Large intestine (tissue), 3 donors: ENCODE measurements at regions not wholly inside any gene's neighbourhood (a gene's known extent, or its start where the extent isn't known, plus 50 kb on each side); places are given as distances from the start of the nearest gene placed in this dataset.

Experiments
- DNase-seq, 2 donors: peaks; one replicate each; pipeline versions ENCODE4 v3.0.0 to v3.0.0-alpha.2; 2013
- H3K27ac ChIP-seq: one replicate; pipeline ENCODE4 v1.5.1; 2013; ENCODE audit warnings: low read length
- H3K27me3 ChIP-seq: 2 replicates; pipeline ENCODE4 v1.6.1; 2013; ENCODE audit warnings: low read length; ENCODE audit not compliant: control insufficient read depth, insufficient read depth
- H3K36me3 ChIP-seq: 2 replicates; pipeline ENCODE4 v1.6.1; 2013; ENCODE audit warnings: low read length; ENCODE audit not compliant: control insufficient read depth, insufficient read depth
- H3K4me1 ChIP-seq: one replicate; pipeline ENCODE4 v1.6.1; 2013; ENCODE audit warnings: low read length; ENCODE audit not compliant: control insufficient read depth, insufficient read depth
- H3K4me3 ChIP-seq: one replicate; pipeline ENCODE4 v1.5.1; 2013; ENCODE audit warnings: low read length
- H3K9me3 ChIP-seq: one replicate; pipeline ENCODE4 v1.6.1; 2013; ENCODE audit warnings: mild to moderate bottlenecking, low read depth, low read length, moderate library complexity; ENCODE audit not compliant: control insufficient read depth
- WGBS: methylation state at CpG from one replicate; pipeline ENCODE4 v1.1.5; 2013; ENCODE audit warnings: low lambda C conversion rate; ENCODE audit not compliant: insufficient coverage; 5-methylcytosine and 5-hydroxymethylcytosine counted together

DNA sequence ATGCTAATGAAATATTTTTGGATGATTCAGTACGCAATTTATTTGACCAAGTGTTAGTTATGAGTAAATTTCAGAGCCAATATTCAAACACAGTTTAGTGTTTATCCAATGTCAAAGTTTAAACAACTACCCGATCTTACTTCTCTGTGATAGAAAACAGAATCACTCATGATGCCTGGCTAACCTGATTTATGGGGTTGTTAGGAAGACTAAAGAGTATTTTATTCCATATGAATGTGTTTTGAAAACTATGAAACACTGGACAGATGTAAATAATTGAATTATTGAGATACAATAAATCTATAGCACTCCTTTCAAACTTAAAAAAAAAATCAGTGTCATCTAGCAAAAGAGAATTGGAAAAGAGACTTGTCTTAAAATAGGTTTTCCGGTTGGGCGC, 1181.8 kb downstream of the EFNB2 start:
- Histone ChIP-seq H3K4me1 (no peaks in the 10 kb centered on the region), H3K9me3 (no peaks in the 10 kb centered on the region), H3K27ac (no peak overlapping the region), H3K27me3 (no peaks in the 10 kb centered on the region), H3K4me3 (no peak overlapping the region), H3K36me3 (no peaks in the 10 kb centered on the region)
- no peak for DNase-seq
- 55% methylated on average over 2 of the region's 4 CpGs for WGBS

DNA sequence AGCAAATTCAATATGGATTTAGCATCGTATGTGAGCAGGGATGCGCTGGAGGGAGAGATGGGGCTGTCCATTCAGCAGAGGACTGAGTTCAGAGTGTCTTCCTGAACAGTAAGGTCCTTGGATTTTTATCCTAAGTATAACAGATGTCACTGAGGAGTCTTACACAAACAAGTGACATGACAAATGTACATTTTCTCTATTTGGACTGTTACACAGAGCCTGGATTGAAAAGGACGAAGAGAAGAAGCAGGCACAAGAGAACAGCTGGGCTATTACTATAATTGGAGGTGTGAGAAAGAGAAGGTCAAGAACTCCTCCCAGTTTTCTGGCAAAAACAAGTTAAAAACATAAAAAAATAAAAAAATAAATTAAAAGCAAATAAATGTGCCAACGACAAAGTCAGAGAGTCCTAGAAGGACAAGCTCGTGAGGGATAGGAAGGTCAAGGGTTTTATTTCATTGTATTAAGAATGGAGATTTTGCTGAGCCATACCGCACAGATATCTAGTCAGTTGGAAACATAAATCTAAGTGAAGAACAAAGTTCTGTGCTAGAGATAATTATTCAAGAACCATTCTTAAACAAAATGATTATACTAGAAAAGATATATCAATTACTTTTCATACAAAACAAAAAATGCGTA, 1186.3 kb downstream of the EFNB2 start:
- no peaks in the 10 kb centered on the region for H3K36me3 ChIP-seq
- H3K27ac ChIP-seq, result no peak overlapping the region
- H3K4me1 ChIP-seq, result no peaks in the 10 kb centered on the region
- no peaks in the 10 kb centered on the region for H3K27me3 ChIP-seq
- no peaks in the 10 kb centered on the region for H3K9me3 ChIP-seq
- DNase-seq, result no peak
- no peak overlapping the region for H3K4me3 ChIP-seq
- WGBS, result 79% methylated on average over 3 of the region's 7 CpGs

DNA sequence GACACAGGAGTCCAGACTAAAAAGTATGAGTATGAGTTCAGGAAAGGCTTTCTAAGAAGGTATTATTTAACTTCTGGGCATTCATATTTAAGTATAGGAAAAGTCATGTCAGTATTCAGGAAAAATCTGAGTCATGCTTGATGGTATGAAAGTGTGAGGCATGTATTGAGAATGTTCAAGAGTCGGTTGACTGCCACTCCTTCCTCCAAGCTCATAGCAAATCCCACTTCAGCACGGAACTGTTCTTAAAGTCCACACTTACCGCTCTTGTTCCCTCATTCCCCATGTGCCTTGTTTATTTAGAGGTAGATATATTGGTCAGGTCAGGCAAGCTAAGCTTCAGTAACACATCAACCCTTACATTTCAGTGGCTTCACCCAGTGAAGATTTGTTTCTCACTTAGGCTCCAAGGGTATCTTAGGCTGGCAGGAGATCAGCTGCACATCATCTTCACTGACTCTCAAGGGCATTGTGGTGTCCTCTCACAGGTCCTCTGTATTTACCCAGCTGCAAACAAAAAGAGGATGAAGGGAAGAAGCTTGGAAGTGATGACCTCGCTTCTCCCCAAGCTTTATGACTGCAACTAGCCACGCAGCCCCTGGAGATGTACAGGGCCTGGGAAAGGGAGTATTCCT, 1189.2 kb downstream of the EFNB2 start:
- H3K27me3 ChIP-seq, result no peaks in the 10 kb centered on the region
- DNase-seq, result no peak
- H3K9me3 ChIP-seq, result no peaks in the 10 kb centered on the region
- no peak overlapping the region for H3K27ac ChIP-seq
- H3K36me3 ChIP-seq, result no peaks in the 10 kb centered on the region
- no peak overlapping the region for H3K4me3 ChIP-seq
- no peaks in the 10 kb centered on the region for H3K4me1 ChIP-seq
- WGBS, result 93% methylated on average over 3 of the region's 5 CpGs

DNA sequence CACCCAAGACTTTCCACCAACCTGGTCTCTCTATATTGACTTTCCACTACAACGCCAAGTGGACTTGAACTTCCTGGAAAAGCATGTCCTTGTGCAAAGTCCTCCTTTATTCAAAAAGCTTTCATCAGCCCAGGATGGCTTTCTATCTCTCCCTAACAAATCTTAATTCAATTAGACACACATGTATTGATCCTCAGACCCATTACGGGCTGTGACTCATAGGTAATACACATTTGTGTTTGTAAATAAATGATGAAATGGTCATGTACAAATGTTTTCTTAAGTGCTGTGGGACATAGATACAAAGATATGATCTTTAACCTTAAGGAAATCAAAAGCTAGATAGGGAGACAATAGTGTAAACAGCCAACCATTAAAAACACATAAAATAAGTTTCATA, 1189.7 kb downstream of the EFNB2 start:
- no peak overlapping the region for H3K4me3 ChIP-seq
- no peak for DNase-seq
- H3K27me3 ChIP-seq, result no peaks in the 10 kb centered on the region
- no peaks in the 10 kb centered on the region for H3K9me3 ChIP-seq
- 100% methylated on average over 1 of the region's 2 CpGs for WGBS
- no peaks in the 10 kb centered on the region for H3K36me3 ChIP-seq
- no peaks in the 10 kb centered on the region for H3K4me1 ChIP-seq
- H3K27ac ChIP-seq, result no peak overlapping the region

DNA sequence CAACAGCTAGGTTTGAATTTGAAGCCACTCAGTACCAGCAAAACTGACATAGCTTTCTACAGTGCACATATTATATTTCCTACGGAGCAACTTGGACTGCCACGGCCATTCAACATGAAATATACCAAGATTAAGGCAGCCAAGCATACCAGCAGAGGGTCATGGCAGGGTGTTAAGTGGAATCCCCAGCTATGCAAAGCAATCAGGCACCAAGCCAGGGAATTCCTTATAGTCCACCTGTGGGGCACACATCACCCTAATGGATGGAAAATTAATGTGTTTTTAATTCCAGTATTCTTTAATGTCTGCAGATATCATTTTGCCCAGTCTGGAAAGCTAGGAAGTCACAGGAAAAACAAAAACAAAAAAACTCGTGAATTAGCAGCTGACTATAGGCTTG, 1190.3 kb downstream of the EFNB2 start:
- DNase-seq, result no peak
- 89% methylated on average over 1 of the region's 3 CpGs for WGBS
- H3K27ac ChIP-seq, result no peak overlapping the region
- no peaks in the 10 kb centered on the region for H3K9me3 ChIP-seq
- no peaks in the 10 kb centered on the region for H3K27me3 ChIP-seq
- H3K4me1 ChIP-seq, result no peaks in the 10 kb centered on the region
- no peaks in the 10 kb centered on the region for H3K36me3 ChIP-seq
- H3K4me3 ChIP-seq, result no peak overlapping the region

DNA sequence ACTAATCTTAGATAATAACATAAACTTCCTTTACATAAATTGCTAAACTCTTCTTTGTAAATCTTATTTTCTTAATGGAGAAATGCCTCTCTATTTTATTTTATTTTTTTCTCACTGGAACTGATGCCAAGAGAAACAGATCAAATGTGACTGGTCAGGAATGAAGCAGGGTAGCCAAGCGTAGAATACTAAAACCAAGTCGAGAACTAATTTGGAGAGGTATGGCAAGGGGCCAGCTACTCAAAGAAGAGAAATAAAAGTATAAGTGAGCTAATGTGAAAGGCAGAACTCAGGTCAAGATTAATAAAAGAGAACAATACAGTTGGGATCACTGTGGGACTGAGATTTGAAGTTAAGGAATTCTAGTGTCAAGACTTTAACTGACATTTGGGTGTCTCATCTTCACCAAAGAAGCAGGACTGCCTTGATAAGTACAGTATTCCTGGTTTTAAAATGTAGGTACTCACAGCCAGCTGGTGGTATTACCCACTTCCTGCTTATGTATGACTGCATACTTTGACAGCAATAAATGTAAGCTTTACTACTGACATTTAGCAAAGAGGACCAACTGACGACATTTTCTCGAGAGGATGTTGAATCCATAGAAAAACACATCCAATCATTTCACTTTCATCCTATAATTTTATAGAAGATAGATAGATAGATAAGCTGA, 1192.2 kb downstream of the EFNB2 start:
- Histone ChIP-seq H3K9me3 (no peaks in the 10 kb centered on the region), H3K36me3 (no peaks in the 10 kb centered on the region), H3K27me3 (no peaks in the 10 kb centered on the region), H3K4me3 (no peak overlapping the region), H3K4me1 (no peaks in the 10 kb centered on the region), H3K27ac (no peak overlapping the region)
- no peak for DNase-seq
- 92% methylated on average over 2 of the region's 4 CpGs for WGBS

DNA sequence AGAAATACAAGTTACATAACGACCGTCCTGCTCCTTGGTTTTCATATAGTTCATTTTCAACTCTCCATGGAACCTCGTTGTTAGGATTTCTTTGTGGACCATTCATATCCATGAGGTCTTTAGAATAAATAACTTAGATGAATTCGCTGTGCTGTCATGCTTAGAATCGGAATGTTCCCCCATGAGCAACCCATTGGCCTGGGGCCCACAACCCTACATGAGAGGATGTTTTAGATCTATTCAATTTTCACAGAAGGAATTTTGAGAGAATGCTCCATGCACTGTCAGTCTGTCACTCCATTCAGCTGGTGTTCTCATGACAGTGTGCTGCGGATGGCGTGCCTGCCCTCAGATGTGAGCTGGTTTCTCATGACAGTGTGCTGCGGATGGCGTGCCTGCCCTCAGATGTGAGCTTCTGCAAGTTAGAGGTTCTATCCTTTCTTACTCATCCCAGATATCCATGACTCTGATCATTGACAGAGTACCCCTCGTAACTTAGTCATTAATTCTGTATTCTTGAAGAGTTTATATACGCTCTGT, 1193.1 kb downstream of the EFNB2 start:
- Histone ChIP-seq H3K4me1 (no peaks in the 10 kb centered on the region), H3K4me3 (no peak overlapping the region), H3K36me3 (no peaks in the 10 kb centered on the region), H3K9me3 (no peaks in the 10 kb centered on the region), H3K27ac (no peak overlapping the region), H3K27me3 (no peaks in the 10 kb centered on the region)
- WGBS, result 100% methylated on average over 2 of the region's 11 CpGs
- DNase-seq, result no peak

DNA sequence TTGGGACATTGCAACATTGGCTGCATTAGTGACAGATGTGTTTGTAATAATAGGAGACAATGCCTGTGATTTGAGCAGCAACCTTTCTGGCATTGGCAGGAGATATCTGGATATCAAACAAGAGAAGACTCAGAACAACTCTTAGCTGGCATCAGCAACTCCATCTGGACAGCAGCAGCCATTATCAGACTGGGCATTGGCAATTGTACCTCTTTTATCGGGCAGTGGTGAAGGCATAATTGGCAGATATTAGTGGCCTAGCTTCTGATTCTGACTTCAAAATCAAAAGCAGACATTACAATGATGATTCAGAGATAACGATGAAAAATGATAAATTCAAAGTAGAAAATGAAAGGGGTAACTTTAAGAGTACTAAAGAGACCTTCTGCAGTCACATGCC, 1193.7 kb downstream of the EFNB2 start:
- 91% methylated on average over 1 of the region's 2 CpGs for WGBS
- no peak for DNase-seq
- Histone ChIP-seq H3K27me3 (no peaks in the 10 kb centered on the region), H3K27ac (no peak overlapping the region), H3K4me1 (no peaks in the 10 kb centered on the region), H3K4me3 (no peak overlapping the region), H3K36me3 (no peaks in the 10 kb centered on the region), H3K9me3 (no peaks in the 10 kb centered on the region)

DNA sequence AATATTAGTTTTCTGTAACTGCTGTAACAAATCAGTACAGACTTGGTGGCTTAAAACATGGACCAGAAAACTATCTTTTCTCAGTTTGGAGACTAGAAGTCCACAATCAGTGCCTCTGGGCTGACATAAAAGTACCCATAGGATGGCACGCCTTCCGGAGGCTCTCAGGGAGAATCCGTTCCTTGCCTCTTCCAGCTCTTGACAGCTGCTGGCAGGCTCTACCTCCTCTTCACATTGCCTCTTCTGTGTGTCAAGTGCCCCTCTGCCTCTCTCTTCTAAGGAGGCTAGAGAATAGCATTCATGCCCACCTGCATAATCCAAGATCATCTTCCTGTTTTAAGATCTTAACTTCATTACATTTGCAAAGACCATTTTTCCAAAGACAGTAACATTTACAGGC, 1194.2 kb downstream of the EFNB2 start:
- Histone ChIP-seq H3K4me3 (no peak overlapping the region), H3K9me3 (no peaks in the 10 kb centered on the region), H3K36me3 (no peaks in the 10 kb centered on the region), H3K27me3 (no peaks in the 10 kb centered on the region), H3K27ac (no peak overlapping the region), H3K4me1 (no peaks in the 10 kb centered on the region)
- WGBS, result no CpG with 5 or more reads among the region's 3 CpGs
- no peak for DNase-seq

DNA sequence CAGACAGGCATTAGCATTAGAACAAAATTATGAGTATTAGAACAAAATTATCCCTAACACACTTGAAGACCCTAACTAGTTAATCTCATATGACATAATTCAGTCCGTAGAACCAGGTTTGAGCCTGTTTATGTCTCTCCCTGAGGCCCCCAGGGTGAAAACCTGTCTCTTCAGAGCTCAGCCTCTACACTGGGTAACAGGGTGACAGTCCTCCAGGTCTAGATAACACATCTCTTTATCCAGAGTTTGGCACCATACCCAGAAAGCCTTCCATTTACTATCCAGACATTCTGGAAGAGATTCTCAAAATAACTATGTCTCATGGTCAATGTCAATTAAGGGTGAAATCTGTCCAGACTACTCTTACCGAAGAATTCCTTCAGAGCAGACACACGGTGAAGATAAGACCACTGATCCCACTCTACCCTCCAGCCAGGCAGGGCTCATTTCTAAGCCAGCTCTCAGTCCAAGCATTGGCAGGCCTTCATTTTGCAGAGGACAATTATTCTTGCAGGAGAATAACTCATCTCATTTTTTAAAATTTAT, 1195.3 kb downstream of the EFNB2 start:
- no peaks in the 10 kb centered on the region for H3K27me3 ChIP-seq
- no peaks in the 10 kb centered on the region for H3K4me1 ChIP-seq
- H3K36me3 ChIP-seq, result no peaks in the 10 kb centered on the region
- 83% methylated on average over 1 of the region's 3 CpGs for WGBS
- no peaks in the 10 kb centered on the region for H3K9me3 ChIP-seq
- no peak for DNase-seq
- H3K27ac ChIP-seq, result no peak overlapping the region
- no peak overlapping the region for H3K4me3 ChIP-seq
